ENCODE measurements at regions not wholly inside any gene's neighbourhood (a gene's known extent, or its start where the extent isn't known, plus 50 kb on each side); places are given as distances from the start of the nearest gene placed in this dataset.

- TF ChIP-seq CTCF (IDR thresholded peaks at IDR 0.05) (no peak), EP300 (IDR thresholded peaks at IDR 0.05) (no peak), POLR2AphosphoS5 (IDR thresholded peaks at IDR 0.05) (no peak), POLR2A (IDR thresholded peaks at IDR 0.05) (no peak)
- DNase-seq (no peak), ATAC-seq (ENCODE audit: low FRiP score in 2 of 2) (no peak)
- Histone ChIP-seq H3K27ac (no peak overlapping the region), H3K36me3 (no peaks in the 10 kb centered on the region), H3K4me1 (no peaks in the 10 kb centered on the region), H3K27me3 (no peaks in the 10 kb centered on the region), H3K9me3 (no peaks in the 10 kb centered on the region), H3K4me3 (no peak overlapping the region)
Measured at GRCh38 chrX:35023683-35024082, 81.1 kb downstream of the FAM47B start.

GRCh38 chrX:35025820-35026219 is 83.2 kb downstream of the FAM47B start:
- ATAC-seq (ENCODE audit: low FRiP score in 2 of 2) (no peak), DNase-seq (no peak)
- TF ChIP-seq EP300 (IDR thresholded peaks at IDR 0.05) (no peak), CTCF (IDR thresholded peaks at IDR 0.05) (no peak), POLR2AphosphoS5 (IDR thresholded peaks at IDR 0.05) (no peak), POLR2A (IDR thresholded peaks at IDR 0.05) (no peak)
- Histone ChIP-seq H3K4me1 (no peaks in the 10 kb centered on the region), H3K27me3 (no peaks in the 10 kb centered on the region), H3K4me3 (no peak overlapping the region), H3K36me3 (no peaks in the 10 kb centered on the region), H3K9me3 (no peaks in the 10 kb centered on the region), H3K27ac (no peak overlapping the region)
- 79 to 89% methylated on average over 2 of the region's 2 CpGs for WGBS, 2 donors

- WGBS, 2 donors = 55 to 89% methylated on average over 1 of the region's 1 CpG
- H3K27me3 ChIP-seq = no peaks in the 10 kb centered on the region
- ATAC-seq (ENCODE audit: low FRiP score in 2 of 2) = no peak
- H3K4me1 ChIP-seq = no peaks in the 10 kb centered on the region
- peaks cover 0 to 8% (median 0%) of the 10 kb centered on the region in 4 donors for H3K9me3 ChIP-seq
- TF ChIP-seq EP300 (IDR thresholded peaks at IDR 0.05) = no peak
- TF ChIP-seq POLR2A (IDR thresholded peaks at IDR 0.05) = no peak
- no peak for TF ChIP-seq POLR2AphosphoS5 (IDR thresholded peaks at IDR 0.05)
- no peak for TF ChIP-seq CTCF (IDR thresholded peaks at IDR 0.05)
- H3K27ac ChIP-seq = no peak overlapping the region
- DNase-seq = no peak
- no peak overlapping the region for H3K4me3 ChIP-seq
- no peaks in the 10 kb centered on the region for H3K36me3 ChIP-seq
Measured at GRCh38 chrX:35040871-35041270, 98.3 kb downstream of the FAM47B start.

GRCh38 chrX:35046660-35047296 is 104.2 kb downstream of the FAM47B start:
- 20 to 41% methylated on average over 4 of the region's 4 CpGs for WGBS, 2 donors
- Histone ChIP-seq H3K36me3 (no peaks in the 10 kb centered on the region), H3K27ac (peak overlapping the region in 1 of 4 donors; percentile 5), H3K4me1 (no peaks in the 10 kb centered on the region), H3K9me3 (no peaks in the 10 kb centered on the region), H3K27me3 (no peaks in the 10 kb centered on the region), H3K4me3 (no peak overlapping the region)
- TF ChIP-seq POLR2AphosphoS5 (IDR thresholded peaks at IDR 0.05) = no peak
- no peak for TF ChIP-seq EP300 (IDR thresholded peaks at IDR 0.05)
- TF ChIP-seq CTCF (IDR thresholded peaks at IDR 0.05) = no peak
- no peak for TF ChIP-seq POLR2A (IDR thresholded peaks at IDR 0.05)
- no peak for DNase-seq
- no peak for ATAC-seq (ENCODE audit: low FRiP score in 2 of 2)

- H3K4me1 ChIP-seq = no peaks in the 10 kb centered on the region
- no peaks in the 10 kb centered on the region for H3K27me3 ChIP-seq
- TF ChIP-seq EP300 (IDR thresholded peaks at IDR 0.05) (no peak), CTCF (IDR thresholded peaks at IDR 0.05) (no peak), POLR2AphosphoS5 (IDR thresholded peaks at IDR 0.05) (no peak)
- no peak for DNase-seq
- no peak for ATAC-seq (ENCODE audit: low FRiP score in 2 of 2)
- H3K4me3 ChIP-seq = no peak overlapping the region
- H3K36me3 ChIP-seq = no peaks in the 10 kb centered on the region
- WGBS, 2 donors = 64 to 100% methylated on average over 1 of the region's 1 CpG
- H3K27ac ChIP-seq = no peak overlapping the region
- no peaks in the 10 kb centered on the region for H3K9me3 ChIP-seq
Measured at GRCh38 chrX:35076061-35076460, 133.5 kb downstream of the FAM47B start.

Measured in upper lobe of left lung (tissue), 6 donors.